ENCODE measurements at regions not wholly inside any gene's neighbourhood (a gene's known extent, or its start where the extent isn't known, plus 50 kb on each side); places are given as distances from the start of the nearest gene placed in this dataset.
"Not testable (repeated sequence)": the region's sequence is repeated elsewhere in the genome, so short reads cannot be mapped to it uniquely, and the experiment has no call there.

- DNase-seq, result peak; percentile 92
These were observed 196.7 kb upstream of the TPRG1 start for GRCh38 chr3:188974856-188975599.

- peak; percentile 99 for DNase-seq
These were observed 196.0 kb upstream of the TPRG1 start for GRCh38 chr3:188975600-188976314.

GRCh38 chr3:188976407-188976806, 195.4 kb upstream of the TPRG1 start:
- no peak for DNase-seq

GRCh38 chr3:188978421-188979171, 193.2 kb upstream of the TPRG1 start:
- peak; percentile 84 for DNase-seq

- DNase-seq, result peak; percentile 99
These were observed 192.5 kb upstream of the TPRG1 start for GRCh38 chr3:188979248-188979647.

- DNase-seq, result peak; percentile 99
These were observed 192.0 kb upstream of the TPRG1 start for GRCh38 chr3:188979669-188980310.

- DNase-seq, result no peak
These were observed 178.6 kb upstream of the TPRG1 start for GRCh38 chr3:188993181-188993580.

- DNase-seq, result no peak
These were observed 170.2 kb upstream of the TPRG1 start for GRCh38 chr3:189001559-189001958.

- no peak for DNase-seq
These were observed 168.4 kb upstream of the TPRG1 start for GRCh38 chr3:189003410-189003809.

- DNase-seq, result no peak
These were observed 158.4 kb upstream of the TPRG1 start for GRCh38 chr3:189013224-189013888.

- DNase-seq, result no peak
These were observed 157.2 kb upstream of the TPRG1 start for GRCh38 chr3:189014526-189014925.

GRCh38 chr3:189022576-189023466, 148.9 kb upstream of the TPRG1 start:
- DNase-seq, result not testable (repeated sequence)

GRCh38 chr3:189025866-189026265, 145.9 kb upstream of the TPRG1 start:
- no peak for DNase-seq

GRCh38 chr3:189027626-189028155, 144.1 kb upstream of the TPRG1 start:
- no peak for DNase-seq

- no peak for DNase-seq
These were observed 132.7 kb upstream of the TPRG1 start for GRCh38 chr3:189038773-189039745.

GRCh38 chr3:189040656-189041335, 131.0 kb upstream of the TPRG1 start:
- DNase-seq, result no peak

- DNase-seq, result no peak
These were observed 130.2 kb upstream of the TPRG1 start for GRCh38 chr3:189041482-189042090.

- DNase-seq, result no peak
These were observed 128.9 kb upstream of the TPRG1 start for GRCh38 chr3:189042832-189043231.
